SK-MEL-5 (cell line): ENCODE measurements at regions not wholly inside any gene's neighbourhood (a gene's known extent, or its start where the extent isn't known, plus 50 kb on each side); places are given as distances from the start of the nearest gene placed in this dataset.
"Not testable (repeated sequence)": the region's sequence is repeated elsewhere in the genome, so short reads cannot be mapped to it uniquely, and the experiment has no call there.

ENCODE experiments used
- DNase-seq: peaks from one replicate; pipeline ENCODE4 v3.0.0-alpha.2; 2016; ENCODE audit warnings: low read depth, low spot score
- in situ Hi-C: cut with HindIII; loops from 2 replicates; pipeline ENCODE4 v1.10.0; 2016; ENCODE audit warnings: low sequenced_read_pairs, high pct_unique_total_duplicates, low pct_unique_long_range_greater_than_20kb

- in situ Hi-C loops = no loop called here
- no peak for DNase-seq
Measured at GRCh38 chrX:121356139-121356849, 308.9 kb downstream of the GLUD2 start.

DNA sequence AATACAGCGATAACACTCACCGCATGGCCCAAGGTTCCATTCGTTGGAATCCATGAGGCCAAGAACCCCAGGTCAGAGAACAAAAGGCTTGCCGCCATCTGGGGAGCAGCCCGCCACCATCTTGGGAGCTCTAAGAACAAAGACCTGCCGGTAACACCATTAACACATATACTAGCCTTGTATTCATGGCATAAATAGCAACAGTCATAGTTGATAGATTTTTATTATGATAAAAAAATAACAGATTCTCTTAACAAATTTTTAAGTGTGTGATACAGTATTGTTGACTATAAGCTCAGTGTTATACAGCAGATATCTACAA lies 309.4 kb downstream of the GLUD2 start:
- no peak for DNase-seq
- in situ Hi-C loops = no loop called here

GRCh38 chrX:121360280-121360679 lies 312.9 kb downstream of the GLUD2 start:
- DNase-seq = no peak
- in situ Hi-C loops = no loop called here

GRCh38 chrX:121365572-121366161 lies 318.3 kb downstream of the GLUD2 start:
- no peak for DNase-seq
- in situ Hi-C loops = no loop called here

DNA sequence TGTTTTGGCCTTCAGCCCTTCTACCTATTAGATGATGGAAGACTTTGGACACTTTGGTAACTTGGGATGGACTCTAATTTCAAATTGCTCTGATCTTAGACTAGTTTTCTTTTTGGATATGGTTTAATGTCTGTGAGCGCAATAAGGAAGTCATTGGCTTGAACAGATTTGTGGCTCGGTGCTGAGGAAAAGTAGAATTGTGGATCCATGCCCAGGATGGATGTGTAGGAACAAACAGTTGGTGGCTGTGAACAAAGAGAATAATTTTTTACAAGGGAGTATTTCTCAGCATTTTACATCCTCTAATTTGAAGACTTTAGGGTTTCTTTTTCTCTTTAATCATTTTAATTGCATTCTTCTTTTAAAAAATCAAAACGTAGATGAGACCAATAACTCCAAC lies 327.1 kb downstream of the GLUD2 start:
- in situ Hi-C loops = no loop called here
- DNase-seq = no peak

GRCh38 chrX:121381915-121382314 lies 334.5 kb downstream of the GLUD2 start:
- in situ Hi-C loops, DNase-seq: not testable (repeated sequence)

- in situ Hi-C loops = no loop called here
- DNase-seq = peak; percentile 69
Measured at GRCh38 chrX:121389976-121390714, 342.7 kb downstream of the GLUD2 start.

GRCh38 chrX:121405826-121406225 lies 358.4 kb downstream of the GLUD2 start:
- in situ Hi-C loops = no loop called here
- DNase-seq = no peak

DNA sequence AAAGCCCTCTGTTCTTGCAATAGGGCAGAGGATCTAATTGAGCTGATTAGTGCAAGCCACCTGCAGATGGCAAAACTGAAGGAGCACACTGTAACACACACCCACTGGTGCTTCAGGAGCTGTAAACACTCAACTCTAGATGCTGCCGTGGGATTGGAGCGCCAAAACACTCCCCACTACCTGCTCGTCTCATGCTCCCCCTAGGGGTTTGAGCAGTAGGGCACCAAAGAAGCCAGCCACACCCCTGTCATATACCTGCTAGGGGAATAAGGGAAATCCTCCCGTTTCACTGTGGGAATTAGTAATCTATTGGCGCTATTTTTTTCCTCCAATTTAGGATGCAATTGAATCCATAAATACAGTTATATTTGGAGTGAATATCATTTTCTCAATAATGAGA lies 360.2 kb downstream of the GLUD2 start:
- DNase-seq = no peak
- in situ Hi-C loops = no loop called here

- in situ Hi-C loops, DNase-seq: not testable (repeated sequence)
Measured at GRCh38 chrX:121431514-121431913, 384.1 kb downstream of the GLUD2 start.

DNA sequence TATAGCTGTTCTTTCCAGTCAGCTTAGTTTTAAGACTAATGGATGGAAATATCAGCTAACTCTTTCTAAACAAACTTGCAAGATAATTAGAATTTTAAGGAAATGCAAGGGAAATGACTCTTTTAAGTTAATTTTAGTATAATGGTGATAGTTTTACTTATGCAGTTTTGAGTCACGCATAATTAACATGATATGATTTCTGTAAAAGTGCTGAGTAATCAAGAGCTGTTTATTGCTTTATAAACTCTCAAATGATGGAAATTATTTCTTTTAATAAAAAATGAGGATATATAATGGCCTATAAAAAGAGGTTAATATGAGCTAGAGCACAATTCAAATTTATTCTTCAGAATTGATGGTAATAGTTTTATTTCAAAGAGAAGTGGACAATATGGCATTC lies 385.9 kb downstream of the GLUD2 start:
- in situ Hi-C loops = no loop called here

GRCh38 chrX:121437666-121438065 lies 390.3 kb downstream of the GLUD2 start:
- DNase-seq, in situ Hi-C loops: not testable (repeated sequence)

More for the DNA sequence above, 385.9 kb downstream of the GLUD2 start:
- no peak for DNase-seq

GRCh38 chrX:121455890-121456289 lies 408.5 kb downstream of the GLUD2 start:
- no peak for DNase-seq
- in situ Hi-C loops = no loop called here

GRCh38 chrX:121456315-121456714 lies 408.9 kb downstream of the GLUD2 start:
- in situ Hi-C loops = no loop called here
- no peak for DNase-seq

DNA sequence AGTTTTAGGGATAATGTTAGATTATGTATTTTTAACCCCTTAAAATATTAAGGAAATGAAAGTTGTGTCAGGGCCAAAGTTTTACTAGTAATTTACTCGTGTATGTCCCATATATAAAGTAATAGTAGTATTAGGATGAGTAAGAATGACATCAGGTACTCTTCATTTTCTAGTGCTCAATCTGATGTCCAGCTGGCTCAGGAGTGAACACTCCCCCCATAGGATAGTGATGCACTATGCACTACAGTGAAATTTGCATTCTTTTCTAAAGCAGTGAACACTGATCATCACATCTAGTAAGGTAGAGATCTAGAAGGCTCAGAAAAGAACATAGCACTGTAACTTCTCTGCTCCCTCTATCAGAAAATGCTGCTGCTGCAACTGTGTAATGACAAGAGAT lies 409.7 kb downstream of the GLUD2 start:
- DNase-seq = no peak
- in situ Hi-C loops = no loop called here

DNA sequence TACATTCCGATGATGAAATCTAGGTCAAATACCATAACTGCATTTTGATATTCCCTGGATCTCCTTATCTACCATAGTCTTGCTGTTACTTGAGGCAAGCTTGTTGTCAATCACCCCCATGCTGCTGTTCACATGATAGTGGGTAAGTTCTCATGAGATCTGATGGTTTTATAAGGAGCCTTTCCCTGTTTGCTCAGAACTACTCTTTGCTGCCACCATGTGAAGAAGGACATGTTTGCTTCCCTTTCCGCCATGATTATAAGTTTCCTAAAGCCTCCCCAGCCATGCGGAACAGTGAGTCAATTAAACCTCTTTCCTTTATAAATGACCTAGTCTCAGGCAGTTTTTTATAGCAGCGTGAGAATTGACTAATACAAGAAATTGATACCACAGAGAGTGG lies 432.0 kb downstream of the GLUD2 start:
- in situ Hi-C loops = no loop called here
- DNase-seq = peak; percentile 78

DNA sequence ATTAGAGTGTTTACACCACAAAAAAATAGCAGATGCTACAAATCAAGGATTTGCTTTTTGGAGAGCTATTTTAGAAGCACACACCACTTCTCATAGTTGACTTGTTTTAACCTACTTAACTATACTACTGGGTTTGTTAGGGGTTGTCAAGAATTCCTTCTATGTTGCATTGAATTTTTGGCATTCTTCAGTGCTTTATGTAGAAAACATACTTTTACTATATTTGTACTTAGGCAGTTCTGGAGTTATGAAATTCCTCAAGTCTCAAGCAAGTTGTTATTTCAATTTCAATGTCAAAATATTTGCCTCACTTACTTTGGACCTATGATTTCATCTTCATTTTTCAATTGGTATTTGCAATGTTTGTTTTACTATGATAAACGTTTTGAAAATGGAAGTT lies 449.6 kb downstream of the GLUD2 start:
- in situ Hi-C loops = no loop called here

DNA sequence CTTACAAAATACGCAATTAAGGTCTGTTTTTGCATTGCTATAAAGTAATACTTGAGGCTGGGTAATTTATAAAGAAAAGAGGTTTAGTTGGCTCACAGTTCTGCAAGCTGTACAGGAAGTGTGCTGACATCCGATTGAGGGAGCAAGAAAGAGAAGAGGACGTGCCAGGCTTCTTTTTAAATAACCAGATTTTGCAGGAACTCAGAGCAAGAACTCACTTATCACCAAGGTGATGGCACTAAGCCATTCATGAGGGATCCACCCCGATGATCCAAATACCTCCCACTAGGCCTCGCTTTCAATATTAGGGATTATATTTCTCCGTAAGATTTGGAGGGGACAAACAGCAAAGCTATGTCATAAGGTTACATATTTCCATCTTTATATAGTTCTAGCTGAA lies 456.7 kb downstream of the GLUD2 start:
- no peak for DNase-seq
- in situ Hi-C loops = no loop called here

More for the DNA sequence above, 449.6 kb downstream of the GLUD2 start:
- no peak for DNase-seq

DNA sequence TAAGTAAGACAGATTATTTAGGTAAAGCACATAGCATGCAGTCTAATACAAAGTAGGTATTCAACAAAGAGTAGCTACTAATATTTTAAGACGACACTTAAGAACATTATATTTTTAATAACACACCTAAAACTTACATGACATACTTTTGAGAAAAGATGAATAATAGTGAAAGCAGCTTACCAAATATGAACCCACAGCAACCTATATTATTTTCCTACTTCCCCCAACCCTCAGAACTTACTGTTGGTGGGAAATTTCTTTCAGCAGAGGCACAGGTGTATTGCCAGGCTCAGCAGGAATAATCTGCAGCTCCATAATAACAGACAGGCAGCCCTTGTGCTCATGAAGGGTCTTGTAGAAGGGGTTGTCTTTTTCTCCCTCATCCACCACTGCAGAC lies 498.9 kb downstream of the GLUD2 start:
- in situ Hi-C loops = no loop called here
- DNase-seq = no peak
